ENCODE measurements at regions not wholly inside any gene's neighbourhood (a gene's known extent, or its start where the extent isn't known, plus 50 kb on each side); places are given as distances from the start of the nearest gene placed in this dataset.

- TF ChIP-seq, protein P1, sequence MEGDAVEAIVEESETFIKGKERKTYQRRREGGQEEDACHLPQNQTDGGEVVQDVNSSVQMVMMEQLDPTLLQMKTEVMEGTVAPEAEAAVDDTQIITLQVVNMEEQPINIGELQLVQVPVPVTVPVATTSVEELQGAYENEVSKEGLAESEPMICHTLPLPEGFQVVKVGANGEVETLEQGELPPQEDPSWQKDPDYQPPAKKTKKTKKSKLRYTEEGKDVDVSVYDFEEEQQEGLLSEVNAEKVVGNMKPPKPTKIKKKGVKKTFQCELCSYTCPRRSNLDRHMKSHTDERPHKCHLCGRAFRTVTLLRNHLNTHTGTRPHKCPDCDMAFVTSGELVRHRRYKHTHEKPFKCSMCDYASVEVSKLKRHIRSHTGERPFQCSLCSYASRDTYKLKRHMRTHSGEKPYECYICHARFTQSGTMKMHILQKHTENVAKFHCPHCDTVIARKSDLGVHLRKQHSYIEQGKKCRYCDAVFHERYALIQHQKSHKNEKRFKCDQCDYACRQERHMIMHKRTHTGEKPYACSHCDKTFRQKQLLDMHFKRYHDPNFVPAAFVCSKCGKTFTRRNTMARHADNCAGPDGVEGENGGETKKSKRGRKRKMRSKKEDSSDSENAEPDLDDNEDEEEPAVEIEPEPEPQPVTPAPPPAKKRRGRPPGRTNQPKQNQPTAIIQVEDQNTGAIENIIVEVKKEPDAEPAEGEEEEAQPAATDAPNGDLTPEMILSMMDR (IDR thresholded peaks at IDR 0.05; ENCODE audit: insufficient read depth, low read depth, low read length) = no peak
- no peak for TF ChIP-seq EZH2 (IDR thresholded peaks at IDR 0.05; ENCODE audit: insufficient read depth, low read length)
Observed at GRCh38 chr20:41910558-41910957, 292.4 kb upstream of the CHD6 start.
